Naive B cell (primary cell): ENCODE measurements at regions not wholly inside any gene's neighbourhood (a gene's known extent, or its start where the extent isn't known, plus 50 kb on each side); places are given as distances from the start of the nearest gene placed in this dataset.
"Not testable (repeated sequence)": the region's sequence is repeated elsewhere in the genome, so short reads cannot be mapped to it uniquely, and the experiment has no call there.

ENCODE experiments used
- ATAC-seq, 2 donors: fragments of 150-1000 bp; cut with Tn5 transposase; 2 replicates each; pipeline ENCODE4 v1.10.0; 2021; ENCODE audit warnings: low read depth in 2 of 2, mild to moderate bottlenecking in 2 of 2, moderate library complexity in 2 of 2
- DNase-seq: peaks from one replicate; pipeline ENCODE4 v3.0.0; 2022
- H3K27ac Mint-ChIP-seq, 6 donors: one replicate each; pipeline ENCODE4 v1.8.0; 2020 to 2022; ENCODE audit warnings: mild to moderate bottlenecking in 6 of 6, mixed read lengths in 6 of 6, moderate library complexity in 5 of 6, inconsistent platforms in 2 of 6
- H3K27me3 Mint-ChIP-seq, 3 donors: one replicate each; pipeline ENCODE4 v1.8.0; 2021 to 2022; ENCODE audit warnings: mixed read lengths in 3 of 3, mild to moderate bottlenecking in 1 of 3
- H3K36me3 Mint-ChIP-seq, 2 donors: one replicate each; pipeline ENCODE4 v1.8.0; 2020 to 2022; ENCODE audit warnings: mixed read lengths in 2 of 2, inconsistent platforms in 1 of 2, mild to moderate bottlenecking in 1 of 2
- H3K4me1 Mint-ChIP-seq, 3 donors: one replicate each; pipeline ENCODE4 v1.8.0; 2020 to 2022; ENCODE audit warnings: mixed read lengths in 3 of 3, inconsistent platforms in 1 of 3, mild to moderate bottlenecking in 1 of 3, moderate library complexity in 1 of 3
- H3K4me3 Mint-ChIP-seq, 8 donors: one replicate each; pipeline ENCODE4 v1.8.0; 2020 to 2022; ENCODE audit warnings: mild to moderate bottlenecking in 8 of 8, mixed read lengths in 8 of 8, moderate library complexity in 8 of 8, inconsistent platforms in 2 of 8
- H3K9me3 Mint-ChIP-seq, 7 donors: one replicate each; pipeline ENCODE4 v1.8.0; 2020 to 2022; ENCODE audit warnings: mixed read lengths in 7 of 7, mild to moderate bottlenecking in 5 of 7, inconsistent platforms in 2 of 7, moderate library complexity in 1 of 7

GRCh38 chr10:38209332-38209731 is 115.2 kb downstream of the ZNF37A start:
- Mint-ChIP-seq H3K4me3 (no peak overlapping the region), H3K9me3 (peaks cover 0 to 9% (median 2%) of the 10 kb centered on the region in 7 donors), H3K27me3 (no peaks in the 10 kb centered on the region), H3K4me1 (no peaks in the 10 kb centered on the region), H3K36me3 (no peaks in the 10 kb centered on the region), H3K27ac (no peak overlapping the region)
- ATAC-seq (no peak), DNase-seq (no peak)

DNA sequence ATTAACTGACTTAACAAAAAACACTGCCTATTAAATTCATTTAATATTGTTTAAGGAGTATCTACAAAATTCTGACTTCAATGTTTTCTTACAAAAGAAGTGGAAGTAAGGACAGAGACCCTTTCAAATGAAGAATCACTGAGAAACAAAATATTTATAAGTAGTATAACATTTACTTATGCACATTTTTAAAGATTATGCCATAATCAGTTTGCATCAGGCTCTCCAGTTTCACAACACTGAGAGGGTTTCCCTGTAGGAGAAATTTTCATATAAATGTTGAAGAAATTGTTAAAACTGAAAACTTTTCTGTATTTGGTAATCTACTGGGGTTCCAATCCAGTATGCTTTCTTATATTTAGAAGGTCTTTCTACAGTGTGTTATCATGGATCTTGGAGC is 115.6 kb downstream of the ZNF37A start:
- H3K36me3 Mint-ChIP-seq, H3K27me3 Mint-ChIP-seq, H3K27ac Mint-ChIP-seq, ATAC-seq, H3K4me1 Mint-ChIP-seq, H3K9me3 Mint-ChIP-seq, H3K4me3 Mint-ChIP-seq, DNase-seq: not testable (repeated sequence)

- H3K36me3 Mint-ChIP-seq = no peaks in the 10 kb centered on the region
These were observed 118.3 kb downstream of the ZNF37A start for GRCh38 chr10:38212460-38212859.

DNA sequence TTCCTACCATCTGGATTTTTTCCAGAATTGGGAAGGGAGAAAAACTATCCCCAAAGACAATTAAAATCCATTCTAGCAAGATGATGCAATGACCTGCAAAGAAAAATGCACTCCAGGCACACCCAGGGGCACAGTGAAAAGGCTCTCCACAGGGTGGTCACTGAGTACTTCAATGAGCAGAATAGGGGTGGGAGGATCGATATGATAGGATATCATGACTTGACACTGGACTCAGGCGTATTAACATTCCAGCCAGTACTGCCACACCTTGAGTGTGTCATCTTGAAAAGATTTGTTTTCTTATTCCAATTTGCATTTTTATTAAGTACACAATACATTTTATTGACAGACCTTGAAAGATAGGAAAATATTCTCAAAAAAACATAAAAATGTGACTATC is 132.2 kb downstream of the ZNF37A start:
- Mint-ChIP-seq H3K9me3 (peaks cover 5 to 35% (median 22%) of the 10 kb centered on the region in 7 donors), H3K4me3 (no peak overlapping the region), H3K27ac (no peak overlapping the region), H3K36me3 (peaks cover 0 to 5% of the 10 kb centered on the region in 2 donors), H3K27me3 (no peaks in the 10 kb centered on the region), H3K4me1 (no peaks in the 10 kb centered on the region)
- DNase-seq = no peak
- ATAC-seq = no peak

More at GRCh38 chr10:38212460-38212859, 118.3 kb downstream of the ZNF37A start:
- H3K4me1 Mint-ChIP-seq = no peaks in the 10 kb centered on the region
- H3K27me3 Mint-ChIP-seq = no peaks in the 10 kb centered on the region
- ATAC-seq (no peak), DNase-seq (no peak)
- no peak overlapping the region for H3K27ac Mint-ChIP-seq
- H3K4me3 Mint-ChIP-seq = no peak overlapping the region
- H3K9me3 Mint-ChIP-seq = peaks cover 0 to 3% (median 2%) of the 10 kb centered on the region in 7 donors

- DNase-seq (no peak), ATAC-seq (no peak)
- Mint-ChIP-seq H3K27me3 (no peaks in the 10 kb centered on the region), H3K4me1 (no peaks in the 10 kb centered on the region), H3K4me3 (no peak overlapping the region), H3K27ac (no peak overlapping the region), H3K36me3 (no peaks in the 10 kb centered on the region), H3K9me3 (peaks cover 5 to 27% (median 16%) of the 10 kb centered on the region in 7 donors)
These were observed 134.3 kb downstream of the ZNF37A start for GRCh38 chr10:38228394-38228793.

GRCh38 chr10:38238479-38238878 is 144.3 kb downstream of the ZNF37A start:
- H3K9me3 Mint-ChIP-seq = peaks cover 0 to 28% (median 12%) of the 10 kb centered on the region in 7 donors
- not testable (repeated sequence) for H3K4me1 Mint-ChIP-seq, H3K27me3 Mint-ChIP-seq, ATAC-seq, H3K36me3 Mint-ChIP-seq, H3K27ac Mint-ChIP-seq, H3K4me3 Mint-ChIP-seq, DNase-seq

- H3K9me3 Mint-ChIP-seq = peaks cover 0 to 28% (median 16%) of the 10 kb centered on the region in 7 donors
- H3K4me1 Mint-ChIP-seq, DNase-seq, H3K4me3 Mint-ChIP-seq, ATAC-seq, H3K27me3 Mint-ChIP-seq, H3K36me3 Mint-ChIP-seq: not testable (repeated sequence)
- peak overlapping the region in 1 of 6 donors; percentile 58 for H3K27ac Mint-ChIP-seq
These were observed 148.0 kb downstream of the ZNF37A start for GRCh38 chr10:38242061-38242649.

- not testable (repeated sequence) for H3K27me3 Mint-ChIP-seq, H3K36me3 Mint-ChIP-seq, H3K4me3 Mint-ChIP-seq, ATAC-seq, H3K4me1 Mint-ChIP-seq, DNase-seq, H3K27ac Mint-ChIP-seq
- peaks cover 7 to 44% (median 17%) of the 10 kb centered on the region in 7 donors for H3K9me3 Mint-ChIP-seq
These were observed 154.0 kb downstream of the ZNF37A start for GRCh38 chr10:38248113-38248512.

GRCh38 chr10:38252551-38252950 is 158.4 kb downstream of the ZNF37A start:
- H3K4me3 Mint-ChIP-seq = not testable (repeated sequence)

GRCh38 chr10:38267555-38267954 is 173.4 kb downstream of the ZNF37A start:
- H3K4me1 Mint-ChIP-seq, H3K27me3 Mint-ChIP-seq, DNase-seq, H3K27ac Mint-ChIP-seq, H3K36me3 Mint-ChIP-seq, H3K4me3 Mint-ChIP-seq, ATAC-seq: not testable (repeated sequence)
- peaks cover 4 to 21% (median 11%) of the 10 kb centered on the region in 7 donors for H3K9me3 Mint-ChIP-seq

More at GRCh38 chr10:38252551-38252950, 158.4 kb downstream of the ZNF37A start:
- H3K27ac Mint-ChIP-seq, DNase-seq, H3K4me1 Mint-ChIP-seq, ATAC-seq, H3K27me3 Mint-ChIP-seq: not testable (repeated sequence)
- Mint-ChIP-seq H3K36me3 (peaks cover 0 to 12% of the 10 kb centered on the region in 2 donors), H3K9me3 (peaks cover 8 to 43% (median 15%) of the 10 kb centered on the region in 7 donors)

GRCh38 chr10:38271031-38271430 is 176.9 kb downstream of the ZNF37A start:
- not testable (repeated sequence) for H3K27ac Mint-ChIP-seq, H3K36me3 Mint-ChIP-seq, H3K27me3 Mint-ChIP-seq, H3K4me3 Mint-ChIP-seq, ATAC-seq, H3K4me1 Mint-ChIP-seq, DNase-seq
- H3K9me3 Mint-ChIP-seq = peaks cover 4 to 14% (median 6%) of the 10 kb centered on the region in 7 donors

DNA sequence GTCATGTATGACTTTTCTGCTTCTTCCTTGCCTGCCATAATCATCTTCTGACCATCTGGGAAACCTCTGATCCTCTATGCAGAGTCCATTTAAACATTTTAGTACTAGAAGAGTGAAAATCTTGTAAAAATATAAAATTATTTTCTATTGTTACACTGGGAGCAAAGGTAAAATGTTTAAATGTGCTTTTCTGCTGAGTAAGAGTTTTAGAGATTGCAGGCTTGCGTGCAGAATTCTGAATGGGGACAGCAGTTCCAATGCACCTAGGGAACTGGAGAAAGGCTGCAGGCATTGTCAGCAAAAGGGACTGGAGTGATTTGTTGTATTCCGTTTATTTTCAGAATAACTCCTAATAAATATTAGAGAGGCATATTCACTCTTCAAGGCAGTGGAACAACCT is 180.7 kb downstream of the ZNF37A start:
- not testable (repeated sequence) for H3K4me1 Mint-ChIP-seq, H3K27ac Mint-ChIP-seq, H3K36me3 Mint-ChIP-seq, ATAC-seq, H3K9me3 Mint-ChIP-seq, H3K4me3 Mint-ChIP-seq, DNase-seq, H3K27me3 Mint-ChIP-seq

DNA sequence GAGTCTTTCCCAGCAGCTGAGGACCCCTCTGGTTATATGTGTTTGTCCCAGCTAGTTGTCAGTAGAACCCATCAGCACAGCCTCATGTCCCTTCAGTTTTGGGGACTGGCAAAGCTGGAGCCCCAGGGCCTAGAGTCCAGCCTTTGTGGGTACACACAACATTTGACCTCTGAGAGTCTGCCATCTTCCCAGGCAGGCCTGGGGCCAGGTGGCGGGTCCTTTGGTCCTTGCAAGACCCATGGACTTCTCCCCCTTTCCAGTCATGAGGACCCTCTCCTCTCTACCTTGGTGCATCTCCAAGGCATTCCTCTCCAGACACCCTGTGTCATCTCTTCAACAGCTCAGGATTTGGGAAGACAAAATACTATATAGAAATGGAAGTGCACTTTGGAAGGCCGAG is 198.4 kb downstream of the ZNF37A start:
- not testable (repeated sequence) for H3K4me3 Mint-ChIP-seq, ATAC-seq, H3K9me3 Mint-ChIP-seq, H3K4me1 Mint-ChIP-seq, H3K36me3 Mint-ChIP-seq, H3K27me3 Mint-ChIP-seq, DNase-seq, H3K27ac Mint-ChIP-seq

DNA sequence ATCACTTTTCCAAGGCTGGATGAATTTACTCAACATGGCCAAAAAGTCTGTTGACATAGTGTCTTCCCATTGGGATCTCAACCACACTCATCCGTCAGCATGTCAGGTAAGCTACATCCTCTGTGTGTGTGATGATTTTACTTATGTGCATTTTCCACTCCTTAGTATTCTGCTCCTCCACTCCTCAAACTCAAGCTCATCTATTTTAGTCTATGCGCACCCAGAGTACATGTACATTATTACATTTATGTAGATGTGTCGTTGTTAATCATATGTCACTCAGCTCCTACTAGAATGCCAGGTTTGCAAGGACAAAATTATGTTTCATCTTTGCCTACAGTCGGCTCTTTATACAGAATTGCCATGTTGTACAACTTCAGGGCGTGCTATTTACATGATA is 216.0 kb downstream of the ZNF37A start:
- H3K4me1 Mint-ChIP-seq, H3K36me3 Mint-ChIP-seq, ATAC-seq, H3K27me3 Mint-ChIP-seq, H3K9me3 Mint-ChIP-seq, H3K27ac Mint-ChIP-seq, DNase-seq, H3K4me3 Mint-ChIP-seq: not testable (repeated sequence)
